GM23338 (cell line): ENCODE measurements at regions not wholly inside any gene's neighbourhood (a gene's known extent, or its start where the extent isn't known, plus 50 kb on each side); places are given as distances from the start of the nearest gene placed in this dataset.

Source experiments
- ATAC-seq: fragments of 200-7000 bp; cut with Tn5 transposase; 3 replicates; pipeline ENCODE4 v1.9.1; 2020
- DNase-seq: peaks from one replicate; pipeline ENCODE4 v3.0.0-alpha.2; 2015; ENCODE audit warnings: low spot score
- H2AFZ ChIP-seq: fragments of 200-600 bp; sonication (generic); 2 replicates; pipeline ENCODE4 v1.8.0; 2016; ENCODE audit warnings: antibody characterized with exemption, mild to moderate bottlenecking, moderate library complexity
- H3F3A ChIP-seq: fragments of 200-600 bp; sonication (generic); replicated peaks from 2 replicates; pipeline ENCODE4 v1.8.0; 2017; ENCODE audit warnings: antibody characterized with exemption, mixed run types, low read depth
- H3K27ac ChIP-seq: fragments of 200-600 bp; sonication (generic); 2 replicates; pipeline ENCODE4 v1.6.1; 2016; ENCODE audit warnings: low read depth
- H3K27me3 ChIP-seq: fragments of 200-600 bp; sonication (generic); 2 replicates; pipeline ENCODE4 v1.8.0; 2016; ENCODE audit warnings: mild to moderate bottlenecking, mixed run types, moderate library complexity; ENCODE audit not compliant: insufficient read depth
- H3K36me3 ChIP-seq: fragments of 200-600 bp; sonication (generic); 2 replicates; pipeline ENCODE4 v1.8.0; 2016; ENCODE audit warnings: mild to moderate bottlenecking; ENCODE audit not compliant: insufficient read depth
- H3K4me1 ChIP-seq: fragments of 200-600 bp; sonication (generic); 2 replicates; pipeline ENCODE4 v1.8.0; 2016; ENCODE audit warnings: mild to moderate bottlenecking, moderate library complexity; ENCODE audit not compliant: insufficient read depth
- H3K4me2 ChIP-seq: fragments of 200-600 bp; sonication (generic); 2 replicates; pipeline ENCODE4 v1.7.1; 2017; ENCODE audit warnings: mixed run types
- H3K4me3 ChIP-seq: fragments of 200-600 bp; sonication (generic); 2 replicates; pipeline ENCODE4 v1.6.1; 2016; ENCODE audit warnings: mixed run types
- H3K79me2 ChIP-seq: fragments of 200-600 bp; sonication (generic); replicated peaks from 2 replicates; pipeline ENCODE4 v1.8.0; 2017; ENCODE audit warnings: mild to moderate bottlenecking; ENCODE audit not compliant: insufficient read depth
- H3K9me2 ChIP-seq: fragments of 200-600 bp; sonication (generic); 2 replicates; pipeline ENCODE4 v1.8.0; 2017; ENCODE audit not compliant: insufficient read depth
- H4K20me1 ChIP-seq: fragments of 200-600 bp; sonication (generic); replicated peaks from 2 replicates; pipeline ENCODE4 v1.8.0; 2017; ENCODE audit warnings: mild to moderate bottlenecking; ENCODE audit not compliant: insufficient read depth
- H3K27ac Mint-ChIP-seq: 2 replicates; pipeline ENCODE4 v1.8.0; 2020; ENCODE audit warnings: inconsistent platforms, mild to moderate bottlenecking, moderate library complexity, mixed read lengths
- H3K27me3 Mint-ChIP-seq: 3 replicates; pipeline ENCODE4 v1.8.0; 2022; ENCODE audit warnings: low read depth, mild to moderate bottlenecking, moderate library complexity, mixed read lengths, inconsistent platforms; ENCODE audit not compliant: insufficient read depth, poor library complexity
- H3K36me3 Mint-ChIP-seq: 3 replicates; pipeline ENCODE4 v1.8.0; 2021; ENCODE audit warnings: low read depth, mild to moderate bottlenecking, inconsistent platforms, moderate library complexity, mixed read lengths
- H3K4me1 Mint-ChIP-seq: 3 replicates; pipeline ENCODE4 v1.8.0; 2020; ENCODE audit warnings: mild to moderate bottlenecking, inconsistent platforms, mixed read lengths
- H3K4me3 Mint-ChIP-seq: 3 replicates; pipeline ENCODE4 v1.8.0; 2021; ENCODE audit warnings: moderate library complexity, mild to moderate bottlenecking, inconsistent platforms, mixed read lengths
- H3K9me3 Mint-ChIP-seq: 3 replicates; pipeline ENCODE4 v1.8.0; 2020; ENCODE audit warnings: moderate library complexity, mild to moderate bottlenecking, inconsistent platforms, mixed read lengths
- CREB1 ChIP-seq: fragments of 250-450 bp; sonication (Bioruptor Pico); IDR thresholded peaks from 2 replicates; pipeline ENCODE4 v1.5.0; 2020; ENCODE audit warnings: low read depth, mild to moderate bottlenecking, moderate library complexity
- CTCF ChIP-seq, 2 experiments: fragments of 200-600 bp in 1 of 2; sonication (generic) in 1 of 2; conservative IDR thresholded peaks; 2 replicates each; pipeline versions ENCODE4 v1.5.1 to v1.6.1; 2016 to 2017; ENCODE audit warnings: antibody characterized with exemption in 2 of 2, low read depth in 2 of 2, mild to moderate bottlenecking in 2 of 2, moderate library complexity in 1 of 2
- ETS1 ChIP-seq: IDR thresholded peaks from 2 replicates; pipeline ENCODE4 v1.6.1; 2016; ENCODE audit warnings: antibody characterized with exemption
- EZH2 ChIP-seq: fragments of 200-600 bp; sonication (generic); IDR thresholded peaks from one replicate; pipeline ENCODE4 v1.8.0; 2017; ENCODE audit warnings: antibody characterized with exemption, mild to moderate bottlenecking, low read depth; ENCODE audit not compliant: unreplicated experiment
- EZH2phosphoT487 ChIP-seq: fragments of 200-600 bp; sonication (generic); IDR thresholded peaks from one replicate; pipeline ENCODE4 v1.8.1; 2018; ENCODE audit warnings: antibody characterized with exemption; ENCODE audit not compliant: unreplicated experiment
- JUNB ChIP-seq: IDR thresholded peaks from one replicate; pipeline ENCODE4 v1.6.1; 2016; ENCODE audit warnings: antibody characterized with exemption; ENCODE audit not compliant: unreplicated experiment
- NANOG ChIP-seq: IDR thresholded peaks from 2 replicates; pipeline ENCODE4 v1.6.1; 2016; ENCODE audit warnings: antibody characterized with exemption, borderline replicate concordance
- POLR2AphosphoS5 ChIP-seq: IDR thresholded peaks from 2 replicates; pipeline ENCODE4 v1.6.1; 2016; ENCODE audit warnings: antibody characterized with exemption, low read depth
- REST ChIP-seq: IDR thresholded peaks from one replicate; pipeline ENCODE4 v1.6.1; 2018; ENCODE audit warnings: antibody characterized with exemption; ENCODE audit not compliant: unreplicated experiment
- STAT1 ChIP-seq: IDR thresholded peaks from one replicate; pipeline ENCODE4 v1.6.1; 2016; ENCODE audit warnings: antibody characterized with exemption; ENCODE audit not compliant: unreplicated experiment
- ZNF114 ChIP-seq: fragments of 250-450 bp; sonication (Bioruptor Pico); IDR thresholded peaks from 2 replicates; pipeline ENCODE4 v1.5.0; 2020; ENCODE audit warnings: mild to moderate bottlenecking, moderate library complexity
- ZNF331 ChIP-seq: fragments of 250-450 bp; sonication (Bioruptor Pico); IDR thresholded peaks from 2 replicates; pipeline ENCODE4 v1.5.0; 2020; ENCODE audit warnings: low read depth, mild to moderate bottlenecking, moderate library complexity
- ZNF462 ChIP-seq: fragments of 250-450 bp; sonication (Bioruptor Pico); IDR thresholded peaks from 2 replicates; pipeline ENCODE4 v1.5.0; 2020; ENCODE audit warnings: mild to moderate bottlenecking, moderate library complexity

GRCh38 chr1:29519788-29520110 is 283.4 kb downstream of the PTPRU start:
- no peak overlapping the region for H3K27ac Mint-ChIP-seq
- peaks cover 6% of the 10 kb centered on the region; the same call in 2 of the 3 replicates for H3K9me3 Mint-ChIP-seq
- DNase-seq: no peak
- no peak for ATAC-seq
- Histone ChIP-seq H3K4me2 (no peak overlapping the region), H3K36me3 (no peaks in the 10 kb centered on the region), H4K20me1 (no peaks in the 10 kb centered on the region), H3K4me3 (no peak overlapping the region), H3F3A (no peaks in the 10 kb centered on the region), H2AFZ (no peak overlapping the region; the same call in 1 of the 2 replicates), H3K27me3 (no peaks in the 10 kb centered on the region), H3K79me2 (no peaks in the 10 kb centered on the region), H3K4me1 (no peaks in the 10 kb centered on the region), H3K27ac (no peak overlapping the region), H3K9me2 (no peaks in the 10 kb centered on the region)
- no peaks in the 10 kb centered on the region; the same call in 2 of the 3 replicates for H3K36me3 Mint-ChIP-seq
- peaks cover 8% of the 10 kb centered on the region for H3K27me3 Mint-ChIP-seq
- no peak overlapping the region for H3K4me3 Mint-ChIP-seq
- peaks cover 17% of the 10 kb centered on the region for H3K4me1 Mint-ChIP-seq
- TF ChIP-seq POLR2AphosphoS5: no peak
- no peak for TF ChIP-seq STAT1
- TF ChIP-seq NANOG: no peak
- TF ChIP-seq ZNF114 (CRISPR knock-in tag): no peak
- TF ChIP-seq REST: no peak
- TF ChIP-seq EZH2: no peak
- TF ChIP-seq ZNF462 (CRISPR knock-in tag): no peak
- no peak for TF ChIP-seq ZNF331
- no peak for TF ChIP-seq ETS1
- no peak for TF ChIP-seq CREB1 (CRISPR knock-in tag)
- TF ChIP-seq EZH2phosphoT487: no peak
- no peak for TF ChIP-seq CTCF (conservative IDR thresholded peaks at IDR 0.05; ENCODE audit: low read depth in 2 of 2)
- no peak for TF ChIP-seq JUNB
